ENCODE measurements at regions not wholly inside any gene's neighbourhood (a gene's known extent, or its start where the extent isn't known, plus 50 kb on each side); places are given as distances from the start of the nearest gene placed in this dataset.

DNA sequence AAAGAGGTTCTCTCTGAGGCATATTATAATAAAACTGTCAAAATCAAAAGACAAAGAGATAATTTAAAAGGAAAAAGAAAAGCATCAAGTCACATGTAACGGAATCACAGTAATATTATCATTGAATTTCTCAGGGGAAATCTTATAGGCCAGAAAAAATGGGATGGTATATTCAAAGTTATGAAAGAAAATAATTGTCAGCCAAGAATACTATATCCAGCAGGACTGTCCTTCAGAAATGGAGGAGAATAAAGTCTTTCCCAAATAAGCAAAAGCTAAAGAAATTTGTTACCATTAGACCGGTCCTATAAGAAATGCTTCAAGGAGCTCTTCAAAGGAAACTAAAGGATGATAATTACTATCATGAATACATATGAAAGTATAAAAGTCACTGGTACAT is 342.0 kb upstream of the GRAMD2B start:
- H3K4me3 ChIP-seq, result no peak overlapping the region
- TF ChIP-seq POLR2A (IDR thresholded peaks at IDR 0.05), result no peak
- TF ChIP-seq, protein P1, sequence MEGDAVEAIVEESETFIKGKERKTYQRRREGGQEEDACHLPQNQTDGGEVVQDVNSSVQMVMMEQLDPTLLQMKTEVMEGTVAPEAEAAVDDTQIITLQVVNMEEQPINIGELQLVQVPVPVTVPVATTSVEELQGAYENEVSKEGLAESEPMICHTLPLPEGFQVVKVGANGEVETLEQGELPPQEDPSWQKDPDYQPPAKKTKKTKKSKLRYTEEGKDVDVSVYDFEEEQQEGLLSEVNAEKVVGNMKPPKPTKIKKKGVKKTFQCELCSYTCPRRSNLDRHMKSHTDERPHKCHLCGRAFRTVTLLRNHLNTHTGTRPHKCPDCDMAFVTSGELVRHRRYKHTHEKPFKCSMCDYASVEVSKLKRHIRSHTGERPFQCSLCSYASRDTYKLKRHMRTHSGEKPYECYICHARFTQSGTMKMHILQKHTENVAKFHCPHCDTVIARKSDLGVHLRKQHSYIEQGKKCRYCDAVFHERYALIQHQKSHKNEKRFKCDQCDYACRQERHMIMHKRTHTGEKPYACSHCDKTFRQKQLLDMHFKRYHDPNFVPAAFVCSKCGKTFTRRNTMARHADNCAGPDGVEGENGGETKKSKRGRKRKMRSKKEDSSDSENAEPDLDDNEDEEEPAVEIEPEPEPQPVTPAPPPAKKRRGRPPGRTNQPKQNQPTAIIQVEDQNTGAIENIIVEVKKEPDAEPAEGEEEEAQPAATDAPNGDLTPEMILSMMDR (IDR thresholded peaks at IDR 0.05 in 4 of 5, conservative IDR thresholded peaks at IDR 0.05 in 1 of 5), result no peak
- no peaks in the 10 kb centered on the region for H3K36me3 ChIP-seq
- H3K4me1 ChIP-seq, result no peaks in the 10 kb centered on the region
- no peaks in the 10 kb centered on the region for H3K27me3 ChIP-seq
- intact Hi-C loops (cut with DNase I; ENCODE audit: low total_unique reads), result no loop called here
- H3K27ac ChIP-seq, result no peak overlapping the region
- DNase-seq, result no peak
- no peak for ATAC-seq
- no peaks in the 10 kb centered on the region for H3K9me3 ChIP-seq
- in situ Hi-C loops (cut with MboI; ENCODE audit: low sequenced_read_pairs in 4 of 4), result no loop called here

DNA sequence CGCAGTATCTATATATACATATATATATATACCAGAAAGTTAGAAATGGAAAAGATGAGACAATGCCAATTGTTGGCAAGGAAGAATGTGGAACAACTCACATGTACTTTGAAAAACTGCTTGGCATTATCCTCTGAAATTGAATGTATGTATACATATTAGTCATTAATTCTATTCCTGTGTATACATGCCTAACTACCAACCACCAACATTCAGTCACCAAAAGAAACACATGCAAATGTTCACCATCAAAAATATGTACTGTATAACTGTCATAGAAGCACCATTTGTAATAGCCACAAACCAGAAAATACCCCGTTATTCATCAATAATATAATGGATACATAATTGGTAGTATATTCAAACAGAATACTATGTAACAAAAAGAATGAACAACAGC is 330.2 kb upstream of the GRAMD2B start:
- no peak overlapping the region for H3K27ac ChIP-seq
- H3K4me3 ChIP-seq, result no peak overlapping the region
- TF ChIP-seq, protein P1 (IDR thresholded peaks at IDR 0.05 in 4 of 5, conservative IDR thresholded peaks at IDR 0.05 in 1 of 5), result no peak
- no peak for TF ChIP-seq POLR2A (IDR thresholded peaks at IDR 0.05)
- in situ Hi-C loops (cut with MboI; ENCODE audit: low sequenced_read_pairs in 4 of 4) (no loop called here), intact Hi-C loops (cut with DNase I; ENCODE audit: low total_unique reads) (no loop called here)
- ATAC-seq (no peak), DNase-seq (no peak)
- H3K9me3 ChIP-seq, result no peaks in the 10 kb centered on the region
- H3K36me3 ChIP-seq, result no peaks in the 10 kb centered on the region
- no peaks in the 10 kb centered on the region for H3K27me3 ChIP-seq
- H3K4me1 ChIP-seq, result no peaks in the 10 kb centered on the region

DNA sequence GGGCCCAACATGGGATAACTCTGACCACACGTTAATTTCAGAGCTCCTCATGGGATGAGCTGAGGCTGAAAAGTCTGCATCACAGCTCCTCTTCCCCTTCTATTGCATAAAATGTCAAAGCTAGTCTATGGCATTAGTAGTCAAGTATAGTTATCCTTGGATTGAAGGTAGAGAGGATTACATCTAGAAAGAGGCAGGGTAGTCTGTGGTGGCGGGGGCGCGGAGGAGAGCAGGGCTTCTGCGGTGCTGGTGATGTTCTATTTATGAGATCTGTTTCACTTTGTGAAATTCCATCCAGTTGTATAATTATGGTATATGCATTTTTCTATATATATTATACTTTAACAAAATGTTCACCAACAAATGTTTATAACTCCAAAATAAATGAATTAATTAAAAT is 329.5 kb upstream of the GRAMD2B start:
- ATAC-seq (no peak), DNase-seq (no peak)
- H3K4me3 ChIP-seq, result no peak overlapping the region
- H3K36me3 ChIP-seq, result no peaks in the 10 kb centered on the region
- no peaks in the 10 kb centered on the region for H3K27me3 ChIP-seq
- H3K27ac ChIP-seq, result no peak overlapping the region
- no peaks in the 10 kb centered on the region for H3K4me1 ChIP-seq
- intact Hi-C loops (cut with DNase I; ENCODE audit: low total_unique reads), result no loop called here
- no peak for TF ChIP-seq POLR2A (IDR thresholded peaks at IDR 0.05)
- TF ChIP-seq, protein P1 (IDR thresholded peaks at IDR 0.05 in 4 of 5, conservative IDR thresholded peaks at IDR 0.05 in 1 of 5), result no peak
- no peaks in the 10 kb centered on the region for H3K9me3 ChIP-seq
- in situ Hi-C loops (cut with MboI; ENCODE audit: low sequenced_read_pairs in 4 of 4), result no loop called here

DNA sequence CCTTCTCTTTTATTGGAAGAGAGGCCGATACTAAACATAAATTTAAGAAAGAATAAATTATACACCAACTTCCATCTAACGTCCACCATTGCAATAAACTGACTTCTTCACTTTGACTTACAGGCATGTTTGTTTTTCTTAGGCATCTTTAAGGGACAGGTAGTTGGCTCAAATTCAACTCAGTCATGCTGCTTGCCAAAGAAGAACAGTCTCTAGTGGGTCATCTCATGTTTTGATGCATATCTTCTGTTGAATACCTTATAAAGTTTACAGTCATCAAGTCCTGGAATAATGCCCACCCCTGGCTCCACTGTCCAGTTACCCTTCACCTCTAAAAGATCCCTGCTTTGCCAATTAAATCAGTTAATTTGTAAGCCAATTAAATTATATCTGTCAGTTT is 328.2 kb upstream of the GRAMD2B start:
- ATAC-seq (no peak), DNase-seq (no peak)
- no peak overlapping the region for H3K4me3 ChIP-seq
- H3K27ac ChIP-seq, result no peak overlapping the region
- no peak for TF ChIP-seq POLR2A (IDR thresholded peaks at IDR 0.05)
- TF ChIP-seq, protein P1 (IDR thresholded peaks at IDR 0.05 in 4 of 5, conservative IDR thresholded peaks at IDR 0.05 in 1 of 5), result no peak
- no peaks in the 10 kb centered on the region for H3K27me3 ChIP-seq
- intact Hi-C loops (cut with DNase I; ENCODE audit: low total_unique reads) (no loop called here), in situ Hi-C loops (cut with MboI; ENCODE audit: low sequenced_read_pairs in 4 of 4) (no loop called here)
- no peaks in the 10 kb centered on the region for H3K9me3 ChIP-seq
- H3K4me1 ChIP-seq, result no peaks in the 10 kb centered on the region
- no peaks in the 10 kb centered on the region for H3K36me3 ChIP-seq

DNA sequence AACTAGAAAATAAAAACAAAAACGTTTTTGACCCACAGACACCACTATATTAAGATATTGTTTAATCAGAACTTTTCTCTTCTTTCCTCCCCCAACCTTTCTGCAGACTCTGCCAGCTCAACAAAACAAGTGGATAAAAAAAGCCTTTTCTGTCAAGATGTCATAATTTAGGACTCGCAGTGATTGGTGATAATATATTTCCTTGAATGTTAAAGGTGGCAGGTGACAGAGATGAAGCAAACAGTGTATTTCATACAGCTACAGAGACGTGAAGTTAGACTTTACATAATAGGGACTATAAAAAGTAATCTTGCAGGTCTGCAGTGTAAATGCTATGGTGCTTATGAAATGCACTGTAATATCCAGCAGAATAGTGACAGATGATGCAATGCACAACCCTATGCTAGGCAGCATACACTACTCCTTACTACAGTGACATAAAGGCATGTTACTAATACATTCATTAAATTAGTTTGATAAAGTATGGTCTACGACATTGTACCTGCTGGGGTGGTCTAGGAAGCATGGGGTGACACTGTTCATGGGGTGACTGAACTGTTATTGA is 326.7 kb upstream of the GRAMD2B start:
- Histone ChIP-seq H3K36me3 (no peaks in the 10 kb centered on the region), H3K4me1 (no peaks in the 10 kb centered on the region), H3K27me3 (no peaks in the 10 kb centered on the region), H3K27ac (no peak overlapping the region), H3K4me3 (no peak overlapping the region), H3K9me3 (no peaks in the 10 kb centered on the region)
- no peak for ATAC-seq
- in situ Hi-C loops (cut with MboI; ENCODE audit: low sequenced_read_pairs in 4 of 4), result no loop called here
- DNase-seq, result no peak
- TF ChIP-seq, protein P1 (IDR thresholded peaks at IDR 0.05 in 4 of 5, conservative IDR thresholded peaks at IDR 0.05 in 1 of 5), result no peak
- TF ChIP-seq POLR2A (IDR thresholded peaks at IDR 0.05), result no peak
- intact Hi-C loops (cut with DNase I; ENCODE audit: low total_unique reads), result no loop called here

All from gastrocnemius medialis (tissue), 4 donors.